ENCODE measurements at regions not wholly inside any gene's neighbourhood (a gene's known extent, or its start where the extent isn't known, plus 50 kb on each side); places are given as distances from the start of the nearest gene placed in this dataset.

- DNase-seq (ENCODE audit: low spot score), result no peak
- TF ChIP-seq CTCF (IDR thresholded peaks at IDR 0.05), result no peak
- ATAC-seq (ENCODE audit: low FRiP score), result no peak
These were observed 2012.5 kb upstream of the LRRTM1 start for GRCh38 chr2:82317012-82317411.

DNA sequence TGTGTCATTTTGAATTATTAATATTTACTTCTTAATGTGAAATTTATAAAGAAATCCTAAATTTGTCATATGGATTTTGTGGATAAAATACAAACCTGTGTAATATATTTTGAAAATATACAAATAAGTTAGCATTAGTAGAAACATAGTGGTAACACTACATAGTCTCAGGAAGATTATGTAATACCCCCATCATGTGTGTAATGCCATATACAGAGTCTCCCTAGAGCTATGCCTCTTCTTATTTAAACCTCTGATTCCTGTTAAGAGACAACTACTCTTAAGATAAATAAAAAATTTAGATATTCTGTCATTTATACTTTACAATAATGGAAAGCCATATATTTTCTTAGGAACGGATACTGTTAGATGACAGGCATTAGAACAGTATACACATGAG, 2012.0 kb upstream of the LRRTM1 start:
- DNase-seq (ENCODE audit: low spot score) (no peak), ATAC-seq (ENCODE audit: low FRiP score) (no peak)
- no peak for TF ChIP-seq CTCF (IDR thresholded peaks at IDR 0.05)

DNA sequence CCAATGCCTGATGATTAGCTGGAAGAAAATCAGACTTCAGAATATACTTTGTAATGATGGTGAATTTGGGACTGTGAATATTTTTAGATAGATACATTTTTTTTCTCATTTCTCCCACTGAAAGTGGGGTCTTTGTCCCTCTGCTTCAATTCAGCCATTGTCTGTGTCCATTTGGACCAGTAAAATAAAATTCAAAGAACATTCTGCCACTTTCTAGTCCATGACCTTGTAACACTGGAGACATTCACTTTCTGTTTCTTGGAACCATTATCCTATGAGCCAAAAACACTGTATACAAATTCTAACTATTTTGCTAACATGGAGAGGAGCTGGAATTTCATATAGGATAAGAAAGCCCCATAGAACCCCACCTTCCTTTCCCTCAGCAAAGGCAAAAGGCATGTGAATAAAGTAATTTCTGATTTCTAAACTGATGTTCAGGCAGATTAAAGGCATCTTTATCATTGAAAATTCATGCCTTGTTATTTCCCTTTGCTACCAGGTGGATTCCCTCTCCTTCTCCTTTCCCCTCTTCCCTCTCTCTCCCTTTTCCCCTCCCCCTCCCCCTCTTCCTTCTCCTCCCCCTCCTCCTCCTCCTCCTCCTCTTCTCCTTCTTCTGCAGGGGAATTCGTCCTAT, 2010.4 kb upstream of the LRRTM1 start:
- DNase-seq (ENCODE audit: low spot score) (no peak), ATAC-seq (ENCODE audit: low FRiP score) (no peak)
- no peak for TF ChIP-seq CTCF (IDR thresholded peaks at IDR 0.05)

DNA sequence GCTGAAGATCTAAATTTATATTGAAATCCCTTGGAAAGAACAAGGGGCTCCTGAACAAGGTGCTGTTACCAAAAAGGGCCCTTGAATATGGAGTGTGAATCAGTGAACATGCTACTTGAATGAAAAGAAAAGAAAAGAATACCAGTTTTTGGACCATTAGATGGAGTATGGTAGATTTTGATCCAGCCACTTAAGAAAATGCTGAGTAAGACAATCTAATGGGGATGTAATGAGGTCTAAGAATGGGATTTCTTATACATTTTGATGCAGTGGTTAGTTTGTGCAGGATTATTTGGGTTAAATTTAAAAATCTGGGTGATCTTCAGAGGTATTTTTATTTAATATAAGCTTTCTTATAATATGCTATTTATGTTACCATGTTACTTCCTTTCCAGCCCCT, 2003.0 kb upstream of the LRRTM1 start:
- no peak for DNase-seq (ENCODE audit: low spot score)
- no peak for TF ChIP-seq CTCF (IDR thresholded peaks at IDR 0.05)
- no peak for ATAC-seq (ENCODE audit: low FRiP score)

DNA sequence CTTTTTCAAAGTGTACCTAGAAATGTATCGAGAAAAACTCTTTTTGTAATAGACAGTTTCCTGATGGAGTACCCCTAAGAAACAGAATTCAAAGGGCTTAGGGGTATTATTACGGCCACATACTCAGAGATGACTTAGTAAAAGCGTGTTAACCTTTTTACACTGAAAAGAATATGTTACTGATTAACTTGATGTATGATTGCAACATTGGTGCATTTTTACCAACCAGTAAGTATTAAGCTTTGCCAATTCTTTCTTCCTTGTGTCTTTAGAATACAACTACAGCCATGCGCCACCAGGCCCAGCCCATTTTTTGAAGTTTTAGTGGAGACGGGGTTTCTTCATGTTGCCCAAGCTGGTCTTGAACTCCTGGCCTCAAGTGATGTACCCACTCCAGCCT, 1997.0 kb upstream of the LRRTM1 start:
- TF ChIP-seq CTCF (IDR thresholded peaks at IDR 0.05), result no peak
- DNase-seq (ENCODE audit: low spot score) (no peak), ATAC-seq (ENCODE audit: low FRiP score) (no peak)

- no peak for ATAC-seq (ENCODE audit: low FRiP score)
- no peak for DNase-seq (ENCODE audit: low spot score)
- no peak for TF ChIP-seq CTCF (IDR thresholded peaks at IDR 0.05)
These were observed 1984.9 kb upstream of the LRRTM1 start for GRCh38 chr2:82289446-82289845.

DNA sequence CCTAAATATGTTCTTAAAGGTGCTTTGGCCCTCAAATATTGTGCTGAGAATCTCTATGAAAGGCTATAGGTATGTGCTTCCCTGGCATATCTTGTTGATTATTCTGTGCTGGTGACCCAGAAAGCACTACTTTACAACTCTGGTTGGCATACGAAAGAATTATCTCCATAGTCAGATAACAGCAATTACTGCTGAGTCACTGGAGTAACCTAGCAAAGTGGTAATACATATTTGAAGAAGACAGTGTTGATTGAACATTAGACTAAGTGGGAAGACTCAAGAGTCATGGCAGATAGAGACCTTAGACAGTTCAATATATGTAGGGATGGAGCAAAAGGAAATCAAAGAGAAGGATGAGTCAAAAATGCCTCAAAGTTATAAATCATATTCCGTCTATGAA, 1978.5 kb upstream of the LRRTM1 start:
- no peak for TF ChIP-seq CTCF (IDR thresholded peaks at IDR 0.05)
- DNase-seq (ENCODE audit: low spot score) (no peak), ATAC-seq (ENCODE audit: low FRiP score) (no peak)

Data from omental fat pad (tissue), 3 donors.